H1 (cell line): ENCODE measurements at regions not wholly inside any gene's neighbourhood (a gene's known extent, or its start where the extent isn't known, plus 50 kb on each side); places are given as distances from the start of the nearest gene placed in this dataset.

ENCODE experiments used
- CTCF ChIA-PET: fragments of 300-600 bp; sonication (Branson Sonifier 250); formaldehyde crosslinking; loops from one replicate; lab custom pipeline; 2021; ENCODE audit not compliant: partially characterized antibody; lab: Charles Lee
- POLR2A ChIA-PET: fragments of 300-600 bp; sonication (Branson Sonifier 250); formaldehyde crosslinking; loops from one replicate; lab custom pipeline; 2021; ENCODE audit warnings: inconsistent platforms; ENCODE audit not compliant: partially characterized antibody; lab: Charles Lee
- DNase-seq, 2 experiments: peaks; one replicate each; pipeline versions ENCODE4 v3.0.0 to v3.0.0-alpha.2; 2010 to 2022; ENCODE audit warnings: low spot score in 2 of 2, low read depth in 1 of 2, mixed read lengths in 1 of 2
- FAIRE-seq: peaks from 2 replicates; lab custom pipeline; 2011; peaks lifted over from hg19 to GRCh38; lab: Jason Lieb, UNC
- H2AFZ ChIP-seq: 2 replicates; pipeline ENCODE4 v1.8.1; 2012; ENCODE audit warnings: low read length, inconsistent platforms
- H2AK5ac ChIP-seq: 2 replicates; pipeline ENCODE4 v1.6.1; 2013; ENCODE audit warnings: low read depth, low read length
- H2BK120ac ChIP-seq: replicated peaks from 2 replicates; pipeline ENCODE3; 2013; ENCODE audit warnings: low read depth, low read length, inconsistent platforms
- H2BK12ac ChIP-seq: 2 replicates; pipeline ENCODE4 v1.6.1; 2013; ENCODE audit warnings: low read depth, low read length
- H2BK15ac ChIP-seq: 2 replicates; pipeline ENCODE4 v1.6.1; 2013; ENCODE audit warnings: low read length
- H2BK20ac ChIP-seq: 2 replicates; pipeline ENCODE4 v1.6.1; 2013; ENCODE audit warnings: low read length
- H2BK5ac ChIP-seq: 2 replicates; pipeline ENCODE4 v1.6.1; 2013; ENCODE audit warnings: low read depth, low read length
- H3K14ac ChIP-seq: 2 replicates; pipeline ENCODE4 v1.6.1; 2013; ENCODE audit warnings: inconsistent platforms; ENCODE audit not compliant: insufficient read length
- H3K18ac ChIP-seq: 2 replicates; pipeline ENCODE4 v1.6.1; 2013; ENCODE audit warnings: low read length; ENCODE audit errors: extremely low read depth
- H3K23ac ChIP-seq: 2 replicates; pipeline ENCODE4 v1.6.1; 2013; ENCODE audit warnings: inconsistent platforms; ENCODE audit not compliant: insufficient read length
- H3K23me2 ChIP-seq: 2 replicates; pipeline ENCODE4 v1.6.1; 2013; ENCODE audit warnings: low read depth, low read length
- H3K27ac ChIP-seq: 2 replicates; pipeline ENCODE4 v1.6.1; 2011; ENCODE audit warnings: low read depth, low read length, inconsistent platforms
- H3K27me3 ChIP-seq, 4 experiments: replicated peaks in 1 of 4; 1 replicate in 1 of 4; 2 replicates in 3 of 4; pipeline versions ENCODE4 v1.6.1 to v1.8.1; 2011 to 2013; ENCODE audit warnings: low read length in 3 of 4, mild to moderate bottlenecking in 3 of 4, inconsistent platforms in 2 of 4, mixed read lengths in 2 of 4, moderate library complexity in 1 of 4; ENCODE audit not compliant: control insufficient read depth in 3 of 4, insufficient read depth in 3 of 4; ENCODE audit errors: extremely low read depth in 1 of 4
- H3K36me3 ChIP-seq, 4 experiments: 2 replicates each; pipeline versions ENCODE4 v1.6.1 to v1.8.1; 2011 to 2013; ENCODE audit warnings: mild to moderate bottlenecking in 4 of 4, low read length in 3 of 4, moderate library complexity in 2 of 4, control low read depth in 1 of 4, inconsistent platforms in 1 of 4; ENCODE audit not compliant: insufficient read depth in 4 of 4, control insufficient read depth in 2 of 4
- H3K4ac ChIP-seq: replicated peaks from 2 replicates; pipeline ENCODE3; 2013; ENCODE audit warnings: low read length, low read depth, mixed read lengths, inconsistent platforms; ENCODE audit not compliant: insufficient read length
- H3K4me1 ChIP-seq, 4 experiments: replicated peaks in 1 of 4; 1 replicate in 1 of 4; 2 replicates in 3 of 4; pipeline versions ENCODE4 v1.6.1 to v1.8.1; 2011 to 2013; ENCODE audit warnings: low read length in 3 of 4, inconsistent platforms in 2 of 4, mixed read lengths in 1 of 4; ENCODE audit not compliant: insufficient read depth in 4 of 4, control insufficient read depth in 3 of 4
- H3K4me2 ChIP-seq, 2 experiments: 2 replicates each; pipeline versions ENCODE4 v1.6.1 to v1.8.1; 2011 to 2013; ENCODE audit warnings: low read depth in 2 of 2, low read length in 2 of 2, control low read depth in 1 of 2, inconsistent platforms in 1 of 2, mild to moderate bottlenecking in 1 of 2; ENCODE audit not compliant: insufficient read depth in 1 of 2
- H3K4me3 ChIP-seq, 4 experiments: fragments of 200-600, 300-600 bp in 1 of 4; sonication (generic), shearing (Covaris generic), sonication (Bioruptor Twin) in 1 of 4; 2 replicates each; pipeline versions ENCODE4 v1.5.1 to v1.8.1; 2011 to 2016; ENCODE audit warnings: low read length in 4 of 4, low read depth in 3 of 4, control low read depth in 2 of 4, inconsistent platforms in 2 of 4, mild to moderate bottlenecking in 2 of 4, mixed read lengths in 1 of 4, moderate library complexity in 1 of 4; ENCODE audit not compliant: insufficient read depth in 2 of 4; ENCODE audit errors: extremely low read depth in 1 of 4
- H3K56ac ChIP-seq: replicated peaks from 2 replicates; pipeline ENCODE3; 2013; ENCODE audit warnings: low read depth, mild to moderate bottlenecking, mixed read lengths, low read length, inconsistent platforms; ENCODE audit not compliant: insufficient read length
- H3K79me1 ChIP-seq: 2 replicates; pipeline ENCODE4 v1.6.1; 2013; ENCODE audit warnings: low read depth, low read length, control low read depth
- H3K79me2 ChIP-seq, 2 experiments: 2 replicates each; pipeline versions ENCODE4 v1.6.1 to v1.8.1; 2012 to 2013; ENCODE audit warnings: low read length in 2 of 2, mild to moderate bottlenecking in 2 of 2, inconsistent platforms in 1 of 2; ENCODE audit not compliant: insufficient read depth in 2 of 2, control insufficient read depth in 1 of 2
- H3K9ac ChIP-seq, 4 experiments: replicated peaks in 1 of 4; 1 replicate in 1 of 4; 2 replicates in 3 of 4; pipeline versions ENCODE4 v1.6.1 to v1.8.1; 2011 to 2013; ENCODE audit warnings: low read depth in 3 of 4, low read length in 3 of 4, control low read depth in 2 of 4, mild to moderate bottlenecking in 2 of 4, moderate library complexity in 2 of 4, inconsistent platforms in 1 of 4; ENCODE audit errors: extremely low read depth in 1 of 4
- H3K9me3 ChIP-seq, 2 experiments: 2 replicates each; pipeline versions ENCODE4 v1.6.1 to v1.8.1; 2012 to 2013; ENCODE audit warnings: mild to moderate bottlenecking in 2 of 2, moderate library complexity in 2 of 2, control low read depth in 1 of 2, inconsistent platforms in 1 of 2, low read depth in 1 of 2, low read length in 1 of 2, mixed read lengths in 1 of 2; ENCODE audit not compliant: insufficient read depth in 2 of 2
- H4K20me1 ChIP-seq, 2 experiments: replicated peaks in 1 of 2; 2 replicates each; pipeline versions ENCODE3 to v1.8.1; 2011 to 2013; ENCODE audit warnings: inconsistent platforms in 2 of 2, low read length in 2 of 2, mild to moderate bottlenecking in 1 of 2; ENCODE audit not compliant: insufficient read depth in 2 of 2, control insufficient read depth in 1 of 2
- H4K5ac ChIP-seq: 2 replicates; pipeline ENCODE4 v1.6.1; 2013; ENCODE audit warnings: low read length, low read depth, mixed read lengths, inconsistent platforms; ENCODE audit not compliant: insufficient read length
- H4K8ac ChIP-seq: 2 replicates; pipeline ENCODE4 v1.8.0; 2013; ENCODE audit warnings: mild to moderate bottlenecking, moderate library complexity, low read length, inconsistent platforms; ENCODE audit not compliant: insufficient read depth; ENCODE audit errors: extremely low read depth
- H4K91ac ChIP-seq: replicated peaks from 2 replicates; pipeline ENCODE3; 2013; ENCODE audit warnings: low read length, mixed read lengths, inconsistent platforms; ENCODE audit not compliant: insufficient read length
- CBX5 ChIP-seq: fragments of 300-800, 300-1000 bp; sonication (generic); IDR thresholded peaks from 2 replicates; pipeline ENCODE4 v1.7.1; 2016; ENCODE audit warnings: antibody characterized with exemption, low read length, low read depth
- WGBS, 2 experiments: shearing (Covaris generic) in 1 of 2; methylation state at CpG; one replicate each; pipeline versions ENCODE4 v1.1.6 to v1.1.7; 2013 to 2015; ENCODE audit warnings: low lambda C conversion rate in 2 of 2, mixed read lengths in 2 of 2, inconsistent platforms in 1 of 2, low coverage in 1 of 2, missing lambda C conversion rate in 1 of 2; ENCODE audit not compliant: insufficient replicate concordance in 2 of 2, insufficient coverage in 1 of 2, insufficient read length in 1 of 2; ENCODE audit errors: extremely low coverage in 1 of 2, missing lambda C conversion rate in 1 of 2; 5-methylcytosine and 5-hydroxymethylcytosine counted together

DNA sequence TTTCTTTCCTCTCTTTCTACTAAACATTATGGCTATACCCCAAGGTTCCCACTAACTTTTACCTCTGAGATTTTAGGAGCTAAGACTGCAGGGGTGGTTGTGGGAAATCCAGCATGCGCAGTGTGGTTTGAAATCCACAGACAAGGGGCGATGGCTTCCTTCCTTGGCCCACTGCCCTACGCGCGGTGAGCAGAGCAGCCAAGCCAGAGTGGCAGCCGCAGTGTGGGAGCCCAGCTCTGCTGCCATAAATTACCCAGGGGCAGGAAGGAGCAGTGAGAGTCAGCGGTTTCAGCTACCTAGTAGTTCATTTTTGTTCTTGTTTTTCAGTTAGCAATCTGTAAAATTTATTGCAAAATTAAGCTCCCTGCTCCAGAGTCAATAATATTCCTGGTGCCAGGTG is 101.4 kb downstream of the BMP2 start:
- no peaks in the 10 kb centered on the region for H3K23me2 ChIP-seq
- no peak overlapping the region for H3K27ac ChIP-seq
- H3K27me3 ChIP-seq, result no peaks in the 10 kb centered on the region
- H2BK15ac ChIP-seq, result no peak overlapping the region
- no peak overlapping the region for H3K9ac ChIP-seq
- no peak overlapping the region for H2BK5ac ChIP-seq
- no peak overlapping the region for H4K8ac ChIP-seq
- H3K4me1 ChIP-seq, result no peaks in the 10 kb centered on the region
- H2BK20ac ChIP-seq, result no peak overlapping the region
- H2BK12ac ChIP-seq, result no peak overlapping the region
- no peak overlapping the region for H3K4me3 ChIP-seq
- WGBS, 2 experiments, result 88% methylated on average over 7 of the region's 7 CpGs; no CpG with 5 or more reads in 1 of the 2 experiments
- no peak overlapping the region for H2AK5ac ChIP-seq
- H3K23ac ChIP-seq, result no peak overlapping the region
- no peaks in the 10 kb centered on the region for H3K9me3 ChIP-seq
- POLR2A ChIA-PET, result no interaction called here
- no peak overlapping the region for H2BK120ac ChIP-seq
- no peaks in the 10 kb centered on the region for H3K79me2 ChIP-seq
- no peak overlapping the region for H3K56ac ChIP-seq
- no peaks in the 10 kb centered on the region for H3K79me1 ChIP-seq
- H4K5ac ChIP-seq, result no peak overlapping the region
- no peak overlapping the region for H3K14ac ChIP-seq
- DNase-seq (no peak), FAIRE-seq (no peak)
- H3K4ac ChIP-seq, result no peak overlapping the region
- no peak overlapping the region for H3K4me2 ChIP-seq
- H4K91ac ChIP-seq, result no peak overlapping the region
- H3K36me3 ChIP-seq, result no peaks in the 10 kb centered on the region
- TF ChIP-seq CBX5, result no peak
- no peak overlapping the region for H2AFZ ChIP-seq
- H4K20me1 ChIP-seq, result no peaks in the 10 kb centered on the region
- H3K18ac ChIP-seq, result 0 out of 2 replicates have a peak overlapping the region, but pooled peaks have one; percentile 6
- CTCF ChIA-PET, result interaction anchor here (1.2 to 1.5 kb wide), 3 partner anchors 11 to 41 kb away, joined by 3 to 4 read pairs (median 3); no protein-coding TSS in a partner anchor
